HG02571 (cell line): ENCODE measurements at regions not wholly inside any gene's neighbourhood (a gene's known extent, or its start where the extent isn't known, plus 50 kb on each side); places are given as distances from the start of the nearest gene placed in this dataset.
"Not testable (repeated sequence)": the region's sequence is repeated elsewhere in the genome, so short reads cannot be mapped to it uniquely, and the experiment has no call there.

Experiments used
- ATAC-seq: cut with Tn5 transposase; IDR thresholded peaks from one replicate; pipeline ENCODE4 v1.9.1; 2021; ENCODE audit warnings: mild to moderate bottlenecking, moderate library complexity; ENCODE audit not compliant: unreplicated experiment

DNA sequence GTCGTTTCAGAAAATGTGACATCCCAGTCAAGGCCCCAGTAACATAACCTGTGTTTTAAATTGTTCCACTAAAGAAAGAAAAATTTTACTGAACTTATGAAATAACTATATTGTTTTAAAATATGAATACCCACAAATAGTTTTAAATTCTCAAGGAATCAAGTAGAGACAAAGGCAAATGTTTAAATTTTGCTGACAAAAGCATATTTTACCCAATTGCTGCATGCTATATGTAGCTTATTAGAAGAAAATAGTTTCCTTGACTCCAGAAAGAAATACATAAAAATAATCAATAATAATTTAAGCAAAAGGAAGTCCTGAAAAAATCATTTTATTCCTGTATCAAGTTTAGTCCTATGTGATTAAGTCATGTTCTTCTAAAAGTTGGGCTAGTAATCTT lies 481.3 kb upstream of the ADGRL3 start:
- ATAC-seq: no peak

DNA sequence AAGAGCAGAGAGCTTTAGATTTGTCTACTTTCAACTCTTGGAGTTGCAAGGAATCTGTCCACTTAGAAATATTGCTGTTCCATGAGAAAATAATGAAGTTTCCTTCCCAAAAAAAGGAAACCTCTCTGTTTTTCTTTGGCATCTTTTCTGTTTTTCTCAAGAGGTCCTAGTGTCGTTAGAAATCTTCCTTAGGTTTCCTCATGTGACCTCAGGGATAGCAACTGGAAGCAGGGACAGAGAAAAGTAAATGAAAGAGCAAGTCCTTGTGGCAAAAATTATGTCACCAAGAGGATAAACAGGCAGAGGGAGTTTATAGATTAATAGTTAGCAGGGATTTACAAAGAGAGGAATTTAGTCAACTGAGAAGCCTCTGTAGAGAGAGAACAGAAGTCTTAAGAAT lies 478.4 kb upstream of the ADGRL3 start:
- no peak for ATAC-seq

DNA sequence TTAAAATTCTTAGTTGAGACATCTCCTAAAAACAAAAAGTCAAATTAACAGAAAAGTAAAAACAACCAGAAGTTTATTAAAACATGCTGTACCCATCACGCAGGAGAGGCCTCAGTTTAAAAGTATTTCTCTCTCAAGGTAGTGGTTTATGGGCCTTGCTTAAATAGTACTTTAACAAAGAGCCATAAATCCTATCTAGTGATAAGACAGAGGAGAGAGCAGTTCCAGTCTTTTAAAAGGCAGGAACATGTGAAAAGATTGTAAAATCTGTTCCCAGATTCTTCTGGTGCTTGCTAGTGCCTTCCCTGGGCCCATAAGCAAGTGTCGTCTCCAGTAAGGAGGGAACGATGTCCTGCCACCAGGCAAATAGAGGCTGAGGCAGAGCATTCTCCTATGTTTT lies 476.3 kb upstream of the ADGRL3 start:
- ATAC-seq: no peak

DNA sequence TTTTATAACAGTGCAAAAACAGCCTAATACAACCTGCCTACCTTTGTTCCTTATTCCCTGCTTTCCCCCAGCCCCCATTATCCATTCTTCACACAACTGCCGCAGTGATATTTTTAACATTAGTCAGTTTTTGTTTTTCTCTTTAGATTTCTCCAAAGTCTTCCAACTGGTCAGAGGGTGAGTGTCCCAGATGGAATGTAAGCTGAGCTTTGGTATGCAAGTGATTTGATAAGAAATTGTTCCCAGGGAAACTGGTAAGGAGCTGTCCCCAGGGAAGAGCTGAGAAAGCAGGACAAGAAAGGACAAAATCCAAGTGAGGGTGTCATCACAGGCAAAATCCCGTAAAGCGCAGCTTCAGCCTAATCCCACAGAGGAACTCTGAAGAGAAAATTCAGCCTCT lies 475.5 kb upstream of the ADGRL3 start:
- ATAC-seq: no peak

DNA sequence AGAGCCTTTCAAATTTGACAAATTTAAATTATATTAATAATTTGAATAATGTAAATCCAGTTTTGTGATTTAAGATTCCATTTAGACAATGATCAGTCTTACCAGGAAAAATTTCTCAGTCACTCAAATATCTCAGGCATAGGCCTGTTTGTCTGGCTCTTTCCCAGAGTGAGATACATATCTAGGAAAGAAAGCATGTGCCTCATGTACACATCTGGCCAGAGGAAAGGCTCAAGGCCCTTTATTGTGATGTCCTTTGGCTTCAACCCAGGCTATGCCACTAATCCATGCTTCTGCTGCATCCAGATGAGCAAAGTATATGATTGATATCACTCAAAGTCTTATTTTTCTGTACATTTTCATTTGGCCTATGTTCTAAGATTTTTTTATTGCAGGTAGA lies 473.3 kb upstream of the ADGRL3 start:
- no peak for ATAC-seq

DNA sequence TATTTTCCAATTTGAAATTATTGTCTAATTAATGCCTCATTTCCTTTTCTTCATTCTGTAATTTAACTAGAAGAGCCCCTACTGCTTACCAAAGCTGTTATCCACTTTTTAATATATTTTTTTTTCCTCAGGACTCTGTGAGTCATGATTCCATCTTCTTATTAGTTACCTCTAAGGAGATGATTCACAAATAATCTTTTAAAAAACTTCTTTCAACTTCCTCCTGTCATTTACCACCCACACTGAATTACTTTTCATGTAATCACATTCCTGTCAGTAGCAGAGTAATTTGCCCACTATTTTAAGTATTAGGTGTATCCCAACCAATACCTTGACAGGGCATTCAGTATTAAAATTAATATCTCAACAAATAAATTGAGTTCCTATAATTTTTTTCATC lies 470.9 kb upstream of the ADGRL3 start:
- no peak for ATAC-seq

DNA sequence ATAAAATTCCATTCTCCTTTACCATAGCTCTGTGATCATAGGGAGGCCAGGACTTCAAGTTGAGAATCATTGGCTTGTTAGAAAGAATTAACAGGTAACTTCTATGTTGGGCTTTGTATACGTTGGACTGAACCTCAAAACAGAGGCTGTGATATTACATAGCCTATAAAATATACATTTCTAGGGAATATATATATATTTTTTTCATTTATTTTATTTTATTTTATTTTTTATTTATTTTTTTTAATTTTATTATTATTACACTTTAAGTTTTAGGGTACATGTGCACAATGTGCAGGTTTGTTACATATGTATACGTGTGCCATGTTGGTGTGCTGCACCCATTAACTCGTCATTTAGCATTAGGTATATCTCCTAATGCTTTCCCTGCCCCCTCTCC lies 470.4 kb upstream of the ADGRL3 start:
- not testable (repeated sequence) for ATAC-seq

DNA sequence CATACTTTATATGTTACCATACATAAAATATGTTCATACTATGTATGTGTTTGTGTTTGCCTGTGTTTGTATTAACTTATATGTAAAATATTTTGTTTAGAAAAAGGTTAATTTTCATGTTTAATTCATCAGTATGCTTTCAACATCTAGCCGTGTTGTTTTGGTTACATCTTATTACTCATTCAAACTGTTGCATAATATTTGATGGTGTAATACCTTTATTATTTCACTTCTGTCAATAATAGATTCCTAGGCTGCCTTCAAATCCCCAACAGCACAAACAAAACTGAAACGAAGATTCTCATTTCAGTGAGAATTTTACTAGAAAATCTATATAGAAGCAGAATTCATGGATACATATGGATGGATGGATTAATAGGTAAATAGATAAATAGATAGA lies 462.3 kb upstream of the ADGRL3 start:
- no peak for ATAC-seq

DNA sequence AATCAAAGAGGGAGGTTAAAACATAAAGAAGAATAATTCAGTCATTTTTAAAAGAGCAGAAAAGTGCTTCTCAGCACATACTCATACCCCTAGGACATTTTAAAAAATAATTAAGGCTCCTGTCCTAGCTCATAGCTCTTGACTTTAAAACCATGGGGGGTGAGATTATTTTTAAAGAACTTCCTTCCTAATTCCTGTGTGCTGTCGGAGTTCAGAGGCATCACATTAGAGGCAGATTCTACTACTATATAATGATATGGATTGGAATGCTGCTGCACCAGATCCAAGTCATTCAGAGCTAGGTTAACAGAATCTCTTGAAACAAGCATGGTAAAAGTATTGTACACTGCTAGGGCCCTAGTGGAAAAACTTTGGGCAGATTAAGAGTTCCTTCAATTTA lies 456.5 kb upstream of the ADGRL3 start:
- no peak for ATAC-seq

DNA sequence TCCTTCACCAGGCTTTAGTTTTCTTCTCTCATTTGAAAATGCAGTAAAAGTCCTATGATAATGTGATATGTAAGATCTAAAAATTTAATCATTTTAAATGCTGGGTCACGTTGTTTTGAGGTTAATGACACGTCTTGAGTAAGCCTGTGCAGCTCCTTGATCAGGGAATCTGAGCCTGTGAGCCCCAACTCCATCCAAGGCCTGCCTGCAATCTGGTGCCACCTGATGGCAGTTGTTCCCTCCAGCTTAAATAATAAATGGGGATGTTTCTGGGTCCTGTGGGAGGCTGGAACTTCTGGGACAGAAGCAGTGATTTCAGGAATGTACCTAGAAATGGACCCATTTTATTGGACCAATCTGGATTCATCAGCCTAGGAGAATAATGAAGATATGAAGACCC lies 455.4 kb upstream of the ADGRL3 start:
- no peak for ATAC-seq

DNA sequence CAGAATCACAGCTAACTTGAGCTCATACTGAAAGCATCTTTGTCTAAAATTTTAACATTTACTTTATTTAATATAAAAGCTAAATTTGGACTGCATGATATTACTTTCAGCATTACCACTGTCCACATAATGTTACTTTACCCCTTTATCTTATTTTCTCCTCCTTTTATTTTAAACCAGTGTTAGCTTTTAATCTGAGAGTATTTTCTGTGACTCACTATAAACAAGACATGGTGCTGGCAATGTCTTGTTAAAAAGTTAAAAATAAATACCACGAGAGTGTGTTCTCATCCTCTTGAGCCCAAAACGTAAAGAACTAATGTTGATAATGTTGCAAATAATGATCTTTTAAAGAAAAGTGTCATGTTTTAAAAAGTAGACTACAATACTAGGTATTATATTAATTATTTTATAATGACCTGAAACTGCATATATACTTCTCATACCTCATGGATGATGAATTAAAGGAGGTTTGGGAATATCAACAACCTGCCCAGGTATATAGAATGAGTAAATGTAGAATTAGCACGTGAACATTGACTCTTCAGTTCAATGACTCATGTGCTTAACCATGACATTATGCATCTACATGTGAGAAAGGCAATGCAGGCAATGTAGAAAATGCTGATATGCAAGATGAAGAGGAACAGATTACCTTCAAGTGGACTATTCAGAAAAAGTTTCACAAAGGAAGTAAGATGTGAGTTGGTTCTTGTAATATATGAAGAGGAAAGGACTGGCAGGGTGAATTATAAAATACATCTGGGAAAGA lies 454.1 kb upstream of the ADGRL3 start:
- no peak for ATAC-seq

DNA sequence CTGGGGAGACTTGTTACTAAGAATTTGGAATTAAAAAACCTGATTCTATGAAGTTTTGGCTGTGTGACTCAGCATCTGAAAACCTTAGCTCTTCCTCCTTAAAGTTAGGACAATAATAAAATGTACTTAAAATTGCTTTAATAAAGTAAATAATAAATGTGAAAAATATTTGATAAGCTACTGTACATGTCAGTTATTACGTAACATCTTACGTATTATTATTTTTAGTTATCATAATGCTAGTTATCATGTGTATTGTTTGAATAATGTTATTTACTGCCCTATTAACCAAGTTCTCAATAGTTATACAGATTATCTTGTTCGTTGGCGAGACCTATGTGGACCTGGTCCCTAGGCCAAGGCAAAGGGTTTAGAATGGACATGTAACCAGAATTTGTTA lies 449.2 kb upstream of the ADGRL3 start:
- no peak for ATAC-seq

DNA sequence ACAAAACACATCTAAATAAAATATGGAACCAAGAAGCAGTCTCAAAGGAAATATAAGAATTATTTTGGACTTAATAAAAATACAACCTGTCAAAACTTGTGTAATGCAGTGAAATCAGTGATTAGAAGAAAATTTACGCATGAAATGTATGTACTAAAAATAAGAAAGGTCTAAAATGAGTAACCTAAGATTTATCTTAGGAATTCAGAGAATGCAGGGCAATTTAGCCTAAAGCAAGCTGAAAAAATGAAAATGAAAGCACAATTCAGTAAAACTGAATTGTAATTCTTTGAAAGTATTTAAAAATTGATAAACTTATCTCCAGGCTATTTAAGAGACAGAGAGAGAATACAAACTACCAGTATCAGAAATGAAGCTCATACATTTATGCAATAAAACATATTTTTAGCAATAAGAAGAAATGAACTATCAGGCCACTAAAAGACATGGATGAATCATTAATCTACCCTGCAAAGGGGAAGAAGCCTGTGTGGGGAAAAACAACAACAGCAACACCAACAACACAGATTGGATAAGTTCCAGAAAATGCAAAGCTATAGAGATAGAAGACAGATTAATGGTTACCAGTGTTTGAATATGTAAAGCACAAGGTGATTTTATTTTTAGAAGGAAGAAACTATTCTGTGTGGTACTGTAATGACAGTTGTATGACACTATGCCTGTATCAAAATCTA lies 442.0 kb upstream of the ADGRL3 start:
- no peak for ATAC-seq

DNA sequence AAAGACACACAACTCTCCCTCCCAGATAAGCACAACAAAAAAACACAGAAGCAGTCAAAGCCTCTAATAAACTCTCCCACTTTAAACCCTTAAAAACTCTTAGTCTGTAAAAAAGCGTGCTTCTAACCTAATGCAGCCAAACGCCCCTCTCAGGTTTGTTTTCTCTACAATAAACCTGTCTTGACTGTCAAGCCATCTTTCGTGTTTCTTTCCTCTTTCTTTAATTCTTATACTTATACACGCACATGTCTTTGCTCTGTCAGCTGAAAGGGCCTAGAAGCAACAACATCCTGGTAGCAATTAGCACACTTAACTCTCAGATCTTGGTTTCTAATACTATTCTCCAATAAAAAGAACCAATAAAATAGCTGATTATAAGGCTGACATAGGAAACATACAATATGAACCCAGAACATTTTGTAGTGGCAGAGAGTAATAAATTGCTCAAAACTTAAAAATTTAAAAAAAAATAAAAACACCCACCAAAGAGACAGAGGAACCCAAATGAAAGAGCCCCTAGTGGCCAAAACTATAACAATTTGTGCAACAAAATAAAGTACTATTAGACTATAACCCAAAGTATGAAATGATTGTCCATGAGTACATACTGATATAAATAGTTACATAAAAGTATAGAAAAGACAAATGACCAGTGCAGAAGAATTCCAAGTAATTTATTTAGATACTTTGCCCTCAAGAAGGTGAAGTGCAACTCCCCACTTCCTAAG lies 440.4 kb upstream of the ADGRL3 start:
- no peak for ATAC-seq

DNA sequence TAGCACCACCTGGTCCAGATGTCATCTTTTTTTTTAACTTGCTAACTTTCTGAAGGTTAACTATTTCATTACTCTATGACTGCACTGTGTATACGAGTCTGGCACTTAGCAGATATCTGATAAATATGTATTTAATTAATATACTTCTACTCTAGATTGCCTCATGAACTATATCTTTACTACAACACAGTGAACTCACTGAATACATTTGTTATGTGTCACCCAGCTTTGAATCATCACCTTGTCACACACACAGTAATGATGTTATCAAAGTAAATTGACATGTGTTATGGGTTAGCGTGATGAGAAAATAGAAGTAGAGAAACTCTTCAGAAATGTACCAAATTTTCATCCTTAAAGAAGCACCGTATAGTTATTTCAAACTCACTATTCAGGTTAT lies 419.3 kb upstream of the ADGRL3 start:
- ATAC-seq: no peak

DNA sequence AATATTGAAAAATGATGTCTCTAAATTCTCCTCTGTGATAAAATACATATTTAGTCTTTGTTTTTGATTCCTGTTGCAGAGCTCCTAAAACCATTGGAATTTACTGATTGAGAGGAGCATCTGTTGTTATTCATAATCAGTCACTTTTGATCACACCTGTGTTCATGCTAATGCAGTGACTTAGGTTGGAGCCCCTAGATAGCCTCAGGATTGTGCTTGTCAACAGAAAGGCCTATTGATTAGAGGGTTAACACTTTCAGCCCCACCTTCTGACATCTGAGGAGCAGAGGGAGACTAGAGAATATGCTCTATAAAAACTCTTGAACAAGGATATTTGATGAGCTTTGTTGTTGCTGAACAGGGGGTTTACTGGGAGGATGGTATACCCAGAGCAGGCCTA lies 409.5 kb upstream of the ADGRL3 start:
- no peak for ATAC-seq

DNA sequence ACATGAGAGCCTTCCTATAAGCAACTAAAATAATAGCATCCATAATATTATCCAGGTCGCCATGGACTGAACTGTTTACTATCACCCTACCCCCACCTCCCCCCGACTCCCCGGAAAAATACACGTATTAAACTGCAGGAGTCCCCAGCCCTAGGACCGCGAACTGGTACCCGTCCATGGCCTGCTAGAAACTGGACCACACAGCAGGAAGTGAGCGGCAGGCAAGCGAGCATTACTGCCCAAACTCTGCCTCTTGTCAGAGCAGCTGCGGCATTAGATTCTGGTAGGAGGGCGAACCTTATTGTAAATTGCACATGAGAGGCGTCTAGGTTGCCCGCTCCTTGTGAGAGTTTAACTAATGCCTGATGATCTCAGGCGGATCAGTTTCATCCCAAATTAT lies 405.8 kb upstream of the ADGRL3 start:
- ATAC-seq: no peak

DNA sequence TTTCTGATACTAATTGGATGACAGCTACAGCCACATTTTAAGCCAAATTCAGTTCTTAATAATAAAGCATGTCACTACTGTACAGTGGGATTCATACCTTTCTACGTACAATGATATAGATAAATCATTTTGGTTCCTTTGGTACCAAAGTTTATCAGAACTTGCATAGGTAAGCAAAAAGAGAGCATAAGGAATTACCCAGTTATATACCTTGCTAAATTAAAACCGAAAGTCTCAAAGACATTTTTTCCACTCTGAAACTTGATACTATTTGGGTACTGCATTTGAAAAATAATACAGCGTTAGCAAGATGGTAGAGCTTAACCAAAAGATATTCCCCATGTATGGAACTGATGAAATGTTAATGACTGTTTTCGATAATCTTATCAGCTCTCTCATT lies 400.9 kb upstream of the ADGRL3 start:
- no peak for ATAC-seq

DNA sequence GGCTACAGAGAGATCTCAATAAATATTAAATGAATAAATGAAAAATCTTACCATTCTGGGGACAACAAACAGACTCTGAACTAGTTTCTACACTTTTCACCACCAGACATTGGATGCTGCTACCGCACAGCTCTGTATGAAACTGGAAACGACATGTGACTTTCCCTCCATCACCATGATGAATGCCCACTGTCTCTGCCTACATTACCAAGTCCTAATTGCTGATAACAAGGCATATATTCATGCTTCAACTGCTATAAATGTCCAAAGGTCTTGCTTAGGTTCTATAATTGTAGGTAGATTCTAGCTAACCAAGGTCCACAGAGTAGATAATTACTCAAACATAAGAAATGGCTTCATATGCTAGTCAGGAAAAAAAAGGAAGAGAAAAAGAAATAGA lies 399.4 kb upstream of the ADGRL3 start:
- no peak for ATAC-seq

DNA sequence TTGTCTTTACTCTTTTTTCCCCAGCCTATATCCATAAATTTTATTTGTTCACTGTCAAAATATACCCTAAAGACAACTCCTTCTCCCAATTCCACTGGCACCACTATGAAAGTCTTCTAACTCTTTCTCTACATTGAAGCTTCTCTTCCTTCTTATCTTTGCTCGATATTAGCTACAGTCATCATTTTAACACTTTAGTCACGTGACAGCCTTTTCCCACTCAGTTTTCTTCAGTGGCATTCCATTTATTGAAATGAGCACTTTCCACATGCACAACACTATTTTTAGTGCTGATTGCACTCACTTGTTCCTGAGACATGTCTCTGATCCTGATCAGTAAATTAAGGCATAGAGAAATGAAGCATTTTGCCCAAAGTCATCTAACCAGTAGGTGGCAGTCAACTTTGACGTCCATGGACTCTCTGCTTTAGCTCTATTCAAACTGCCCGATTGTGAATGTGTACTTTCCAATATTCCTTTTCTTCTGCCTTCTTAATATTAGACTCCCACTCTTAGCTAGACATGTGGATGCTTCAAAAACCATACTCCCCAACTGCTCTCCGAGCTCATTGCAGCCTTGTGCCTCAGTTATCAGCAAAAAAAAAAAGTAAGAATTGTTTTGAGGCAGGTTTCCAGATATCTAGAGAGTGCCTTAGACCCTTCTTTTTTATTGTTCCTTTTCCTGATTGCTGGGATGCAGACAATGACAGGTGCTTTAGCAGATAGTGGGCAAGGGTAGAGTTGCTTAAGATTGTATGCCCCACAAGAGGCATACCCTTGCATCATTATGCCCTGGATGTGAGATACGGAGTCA lies 394.4 kb upstream of the ADGRL3 start:
- ATAC-seq: no peak
